Heart right ventricle (tissue), 16 donors: ENCODE measurements at regions not wholly inside any gene's neighbourhood (a gene's known extent, or its start where the extent isn't known, plus 50 kb on each side); places are given as distances from the start of the nearest gene placed in this dataset.
"Not testable (repeated sequence)": the region's sequence is repeated elsewhere in the genome, so short reads cannot be mapped to it uniquely, and the experiment has no call there.

ENCODE experiments used
- ATAC-seq, 8 donors: fragments of 200-7000 bp; cut with Tn5 transposase; one replicate each; pipeline ENCODE4 v1.9.1; 2020; ENCODE audit warnings: mild to moderate bottlenecking in 8 of 8, moderate library complexity in 8 of 8, moderate number of reproducible peaks in 1 of 8
- DNase-seq, 2 donors: peaks; one replicate each; pipeline ENCODE4 v3.0.0-alpha.2; 2020
- H3K27ac ChIP-seq, 10 donors: fragments of 200-600 bp; sonication (generic) in 2 of 10; one replicate each; pipeline versions ENCODE4 v1.5.0 to v1.8.0; 2020 to 2022; ENCODE audit warnings: mild to moderate bottlenecking in 3 of 10
- H3K27me3 ChIP-seq, 7 donors: fragments of 200-600 bp; one replicate each; pipeline ENCODE4 v1.8.0; 2021 to 2022; ENCODE audit warnings: mild to moderate bottlenecking in 2 of 7
- H3K36me3 ChIP-seq, 9 donors: fragments of 200-600 bp; sonication (generic) in 1 of 9; one replicate each; pipeline versions ENCODE4 v1.5.0 to v1.8.0; 2020 to 2022; ENCODE audit warnings: mild to moderate bottlenecking in 2 of 9
- H3K4me1 ChIP-seq, 9 donors: fragments of 200-600 bp; sonication (generic) in 1 of 9; one replicate each; pipeline versions ENCODE4 v1.5.0 to v1.8.0; 2020 to 2022; ENCODE audit warnings: mild to moderate bottlenecking in 4 of 9
- H3K4me3 ChIP-seq, 10 donors: fragments of 200-600 bp; sonication (generic) in 2 of 10; one replicate each; pipeline versions ENCODE4 v1.5.0 to v1.8.0; 2020 to 2022; ENCODE audit warnings: mild to moderate bottlenecking in 7 of 10, moderate library complexity in 2 of 10
- H3K9me3 ChIP-seq, 11 donors: fragments of 200-600 bp in 10 of 11; sonication (generic) in 2 of 11; one replicate each; pipeline versions ENCODE4 v1.5.0 to v1.8.0; 2013 to 2022; ENCODE audit warnings: mild to moderate bottlenecking in 2 of 11, control low read depth in 1 of 11, moderate library complexity in 1 of 11
- CTCF ChIP-seq, 9 donors: fragments of 200-600 bp; sonication (generic) in 2 of 9; IDR thresholded peaks; one replicate each; pipeline versions ENCODE4 v1.5.0 to v1.8.0; 2021 to 2022; ENCODE audit warnings: antibody characterized with exemption in 9 of 9, mild to moderate bottlenecking in 5 of 9, moderate library complexity in 1 of 9
- WGBS, 2 donors: extraction: QIAGEN DNeasy Blood & Tissue Kit; methylation state at CpG; one replicate each; pipeline ENCODE4 v1.1.7; 2013; ENCODE audit warnings: inconsistent platforms in 1 of 2; 5-methylcytosine and 5-hydroxymethylcytosine counted together
- intact Hi-C, 10 donors: fragments of 100-400 bp; cut with DNase I; formaldehyde crosslinking; loops; one replicate each; pipeline versions ENCODE4 v1.11.1 to v1.14.2; 2022
- donor health status: Arrhythmogenic right ventricular cardiomyopathy.
- donor health status: ischemic (EF 13 %, LVEDD 7.1; RV severe dilation, severe dysfunction).
- donor health status: healthy with polysubstance abuse.
- donor health status: DM: no; HTN: yes; CAD: no.
- donor health status: DM: no; HTN: no; CAD: no.
- donor health status: ischemic (EF 25% LVEDD 6.9; RV normal size, moderate dysfunction).
- donor health status: ischemic (EF 25% LVEDD 5.7; RV mildly dilated, moderate dysfunction).
- donor health status: healthy.
- donor health status: DM: yes; HTN: yes; CAD: no.
- donor health status: Ischemic cardiomyopathy.
- donor health status: ischemic (EF 35%, LVEDD 5.7; RV mildly dilated, moderate dysfunction).
- donor health status: nonischemic (EF 11% LVEDD 7.7; RV severe dilation, severe dysfunction).
- donor health status: DM: yes; HTN: yes; CAD: no.
- donor health status: PGD.
- donor health status: ischemic (EF 29% LVEDD 5.4; RV normal size, mild dysfunction).
- donor health status: nonischemic (EF 23%, LVEDD 6.1; RV moderate dilation, normal function).

DNA sequence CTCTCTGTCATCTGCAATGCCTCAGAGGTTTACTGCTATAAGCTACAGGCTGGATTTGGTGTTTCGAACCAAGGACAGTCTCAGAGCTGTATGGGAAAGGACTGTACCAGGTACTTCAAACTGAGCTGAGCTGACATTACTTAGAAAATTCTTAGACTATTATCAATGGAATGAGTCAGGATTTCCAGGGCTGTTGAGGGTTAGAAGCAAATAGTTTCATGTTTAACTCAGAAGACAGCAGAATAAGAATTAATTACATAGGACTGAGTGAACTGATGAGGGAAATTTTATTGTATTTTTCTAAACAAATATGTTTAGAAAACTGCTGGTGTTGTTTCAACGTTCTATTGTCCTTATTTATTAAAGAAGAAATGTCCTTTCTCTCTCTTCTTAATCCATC, 74.3 kb upstream of the CAPZB start:
- H3K27me3 ChIP-seq: no peaks in the 10 kb centered on the region
- H3K4me3 ChIP-seq: no peak overlapping the region
- DNase-seq: no peak
- no peak for ATAC-seq
- intact Hi-C loops: loop anchor here in 1 of 10 donors (10.0 kb wide), 1 partner anchor 45 kb away; no protein-coding TSS in a partner anchor
- no peaks in the 10 kb centered on the region for H3K36me3 ChIP-seq
- no peak for TF ChIP-seq CTCF (IDR thresholded peaks at IDR 0.05)
- no peak overlapping the region for H3K27ac ChIP-seq
- H3K9me3 ChIP-seq: no peaks in the 10 kb centered on the region
- WGBS, 2 donors: 91 to 92% methylated on average over 2 of the region's 2 CpGs
- H3K4me1 ChIP-seq: peaks cover 0 to 25% (median 20%) of the 10 kb centered on the region in 9 donors

GRCh38 chr1:19557609-19558051, 72.3 kb upstream of the CAPZB start:
- no peak overlapping the region for H3K4me3 ChIP-seq
- 58 to 73% methylated on average over 1 of the region's 1 CpG for WGBS, 2 donors
- no peaks in the 10 kb centered on the region for H3K27me3 ChIP-seq
- peaks cover 0 to 7% (median under 1%) of the 10 kb centered on the region in 9 donors for H3K4me1 ChIP-seq
- ATAC-seq: no peak
- TF ChIP-seq CTCF (IDR thresholded peaks at IDR 0.05): no peak
- DNase-seq: no peak
- intact Hi-C loops: no loop called here
- H3K36me3 ChIP-seq: no peaks in the 10 kb centered on the region
- no peak overlapping the region for H3K27ac ChIP-seq
- H3K9me3 ChIP-seq: no peaks in the 10 kb centered on the region

DNA sequence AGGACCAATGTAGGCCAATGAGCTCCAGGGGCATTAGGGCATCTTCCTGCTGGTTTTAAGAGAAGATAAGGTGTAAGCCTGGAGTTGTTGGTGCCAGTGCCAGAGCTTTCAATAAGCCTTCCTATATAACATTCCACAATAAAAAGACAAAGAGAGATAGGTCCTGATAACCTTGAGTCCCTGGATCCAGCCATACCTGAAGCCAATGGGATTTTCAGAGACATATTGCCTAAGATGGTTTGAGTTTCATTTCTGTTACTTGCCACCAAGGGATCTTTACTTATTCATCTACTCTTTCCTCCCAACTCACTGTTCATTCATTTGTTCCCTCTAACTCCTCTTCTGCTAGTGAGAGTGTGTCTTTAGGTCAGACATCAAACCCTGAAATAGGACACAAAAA, 68.8 kb upstream of the CAPZB start:
- intact Hi-C loops: no loop called here
- no peak for ATAC-seq

DNA sequence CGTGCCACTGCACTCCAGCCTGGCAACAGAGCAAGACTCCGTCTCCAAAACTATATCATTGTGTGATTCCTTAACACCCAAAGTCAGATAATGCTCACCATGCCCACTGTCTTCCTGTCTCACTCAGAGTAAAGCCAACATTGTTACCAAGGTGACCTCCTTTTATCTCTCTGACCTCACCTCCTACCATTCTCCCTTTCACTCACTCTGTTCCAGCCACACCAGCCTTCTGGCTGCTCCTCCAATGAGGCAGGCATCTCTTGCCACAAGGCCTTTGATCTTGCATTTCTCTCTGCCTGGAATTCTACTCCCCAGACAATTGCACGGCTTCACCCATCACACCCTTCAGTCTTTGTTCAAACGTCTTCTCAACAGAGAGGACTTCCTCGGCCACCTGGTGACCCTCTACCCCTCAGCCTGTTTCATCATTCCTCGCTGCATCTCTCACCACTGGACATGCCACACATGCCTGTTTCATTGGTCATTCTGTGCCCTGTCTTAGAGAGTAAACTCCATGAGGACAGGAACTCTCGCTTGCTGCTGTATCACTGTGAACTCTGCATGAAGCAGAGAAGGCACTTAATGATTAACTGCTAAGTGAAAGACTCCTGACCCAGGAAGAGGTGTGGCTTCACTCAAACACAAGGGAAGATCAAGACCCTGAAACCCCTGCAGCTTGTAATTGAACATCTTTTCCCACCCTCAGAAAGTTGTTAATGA, 67.1 kb upstream of the CAPZB start:
- Histone ChIP-seq H3K9me3 (peaks cover 0 to 21% (median 0%) of the 10 kb centered on the region in 11 donors), H3K36me3 (no peaks in the 10 kb centered on the region), H3K27me3 (no peaks in the 10 kb centered on the region), H3K27ac (no peak overlapping the region), H3K4me1 (no peaks in the 10 kb centered on the region), H3K4me3 (no peak overlapping the region)
- TF ChIP-seq CTCF (IDR thresholded peaks at IDR 0.05): no peak
- DNase-seq (no peak), ATAC-seq (no peak)
- intact Hi-C loops: no loop called here
- 79 to 83% methylated on average over 7 of the region's 7 CpGs for WGBS, 2 donors

More for the DNA sequence above, 68.8 kb upstream of the CAPZB start:
- no peak for DNase-seq
- H3K4me3 ChIP-seq: no peak overlapping the region
- no peaks in the 10 kb centered on the region for H3K27me3 ChIP-seq
- H3K27ac ChIP-seq: no peak overlapping the region
- H3K4me1 ChIP-seq: peaks cover 0 to 6% (median 0%) of the 10 kb centered on the region in 9 donors
- no peaks in the 10 kb centered on the region for H3K36me3 ChIP-seq
- H3K9me3 ChIP-seq: peaks cover 0 to 12% (median 0%) of the 10 kb centered on the region in 11 donors
- no peak for TF ChIP-seq CTCF (IDR thresholded peaks at IDR 0.05)

DNA sequence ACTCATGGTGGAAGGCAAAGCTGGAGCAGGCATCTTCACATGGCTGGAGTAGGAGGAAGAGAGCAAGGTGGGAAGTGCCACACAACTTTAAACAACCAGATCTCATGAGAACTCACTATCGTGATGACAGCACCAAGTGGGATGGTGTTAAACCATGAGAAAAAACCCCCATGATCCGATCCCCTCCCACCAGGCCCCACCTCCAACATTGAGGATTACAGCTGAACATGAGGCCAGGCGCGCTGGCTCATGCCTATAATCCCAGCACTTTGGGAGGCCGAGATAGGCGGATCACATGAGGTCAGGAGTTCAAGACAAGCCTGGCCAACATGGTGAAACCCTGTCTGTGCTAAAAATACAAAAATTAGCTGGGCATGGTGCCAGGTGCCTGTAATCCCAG, 66.5 kb upstream of the CAPZB start:
- H3K27ac ChIP-seq, DNase-seq, H3K27me3 ChIP-seq, H3K36me3 ChIP-seq, intact Hi-C loops, H3K4me1 ChIP-seq, H3K4me3 ChIP-seq, ATAC-seq: not testable (repeated sequence)
- WGBS, 2 donors: 50 to 77% methylated on average over 6 of the region's 6 CpGs
- peaks cover 0 to 27% (median 3%) of the 10 kb centered on the region in 11 donors for H3K9me3 ChIP-seq

- DNase-seq, H3K36me3 ChIP-seq, H3K27ac ChIP-seq, H3K27me3 ChIP-seq, ATAC-seq, H3K4me3 ChIP-seq, intact Hi-C loops, H3K4me1 ChIP-seq: not testable (repeated sequence)
- peaks cover 0 to 38% (median 3%) of the 10 kb centered on the region in 11 donors for H3K9me3 ChIP-seq
- 75 to 81% methylated on average over 7 of the region's 7 CpGs for WGBS, 2 donors
Observed at GRCh38 chr1:19550437-19550836, 65.1 kb upstream of the CAPZB start.
